SU-DHL-6 (cell line): ENCODE measurements at regions not wholly inside any gene's neighbourhood (a gene's known extent, or its start where the extent isn't known, plus 50 kb on each side); places are given as distances from the start of the nearest gene placed in this dataset.

Experiments
- H2AFZ ChIP-seq: fragments of 200-600 bp; sonication (generic); 2 replicates; pipeline ENCODE4 v1.6.1; 2014; ENCODE audit warnings: low read depth, mild to moderate bottlenecking, moderate library complexity, mixed read lengths, antibody characterized with exemption, low read length; ENCODE audit not compliant: severe bottlenecking
- H3F3A ChIP-seq: fragments of 200-600 bp; shearing (Covaris generic); 2 replicates; pipeline ENCODE4 v1.6.0; 2016; ENCODE audit warnings: antibody characterized with exemption, mild to moderate bottlenecking; ENCODE audit not compliant: insufficient read depth
- H3K27ac ChIP-seq: fragments of 200-600 bp; sonication (generic); 2 replicates; pipeline ENCODE4 v1.5.1; 2016; ENCODE audit warnings: low read depth, mild to moderate bottlenecking, low read length, moderate library complexity, mixed read lengths
- H3K27me3 ChIP-seq: fragments of 200-600 bp; sonication (generic), shearing (Covaris generic); 2 replicates; pipeline ENCODE4 v1.6.0; 2014; ENCODE audit warnings: mild to moderate bottlenecking, low read length
- H3K36me3 ChIP-seq: fragments of 200-600 bp; sonication (generic); 2 replicates; pipeline ENCODE4 v1.6.1; 2014; ENCODE audit warnings: mild to moderate bottlenecking, low read length, mixed read lengths
- H3K4me2 ChIP-seq: fragments of 300-600, 200-600 bp; shearing (Covaris generic), sonication (generic); 2 replicates; pipeline ENCODE4 v1.6.0; 2014; ENCODE audit warnings: low read length, low read depth, mild to moderate bottlenecking; ENCODE audit not compliant: poor library complexity, severe bottlenecking
- H3K4me3 ChIP-seq: fragments of 200-600 bp; sonication (generic); 2 replicates; pipeline ENCODE4 v1.5.1; 2014; ENCODE audit warnings: antibody characterized with exemption, low read length, mild to moderate bottlenecking, mixed read lengths; ENCODE audit not compliant: insufficient read depth, poor library complexity, severe bottlenecking
- H3K79me2 ChIP-seq: fragments of 200-600 bp; sonication (generic); 2 replicates; pipeline ENCODE4 v1.6.1; 2014; ENCODE audit warnings: mild to moderate bottlenecking, low read length, moderate library complexity; ENCODE audit not compliant: insufficient read depth
- H3K9ac ChIP-seq: fragments of 200-600 bp; sonication (generic); 2 replicates; pipeline ENCODE4 v1.7.0; 2014; ENCODE audit warnings: mild to moderate bottlenecking, low read length
- H3K9me2 ChIP-seq: fragments of 200-600 bp; sonication (generic); replicated peaks from 2 replicates; pipeline ENCODE4 v1.6.1; 2014; ENCODE audit warnings: low read length; ENCODE audit not compliant: insufficient read depth
- H3K9me3 ChIP-seq: fragments of 200-600 bp; sonication (generic); 2 replicates; pipeline ENCODE4 v1.6.1; 2014; ENCODE audit warnings: low read length, mixed read lengths; ENCODE audit not compliant: insufficient read depth
- H4K20me1 ChIP-seq: fragments of 200-600 bp; sonication (generic); 2 replicates; pipeline ENCODE4 v1.6.1; 2014; ENCODE audit warnings: low read depth, mild to moderate bottlenecking, antibody characterized with exemption, low read length, moderate library complexity, mixed read lengths
- EZH2phosphoT487 ChIP-seq: fragments of 200-600 bp; sonication (generic), shearing (Covaris generic); conservative IDR thresholded peaks from 2 replicates; pipeline ENCODE4 v1.6.1; 2018; ENCODE audit warnings: mild to moderate bottlenecking, antibody characterized with exemption, low read length, moderate library complexity, mixed read lengths
- TF ChIP-seq, protein P1 (sequence below): fragments of 200-600 bp; sonication (generic); IDR thresholded peaks from one replicate; pipeline ENCODE4 v1.5.1; 2017; ENCODE audit warnings: antibody characterized with exemption, mild to moderate bottlenecking, low read length, moderate library complexity; ENCODE audit not compliant: insufficient read depth, poor library complexity, severe bottlenecking

GRCh38 chr14:97731800-97732199 lies 934.6 kb downstream of the VRK1 start:
- no peak overlapping the region for H3K4me3 ChIP-seq

GRCh38 chr14:97747316-97747715 lies 950.1 kb downstream of the VRK1 start:
- no peaks in the 10 kb centered on the region for H3K27me3 ChIP-seq
- H3K4me3 ChIP-seq = no peak overlapping the region
- no peaks in the 10 kb centered on the region for H4K20me1 ChIP-seq
- no peak overlapping the region for H3K27ac ChIP-seq
- no peak overlapping the region for H2AFZ ChIP-seq
- no peak overlapping the region for H3K4me2 ChIP-seq
- no peaks in the 10 kb centered on the region for H3K9me3 ChIP-seq
- TF ChIP-seq, protein P1, sequence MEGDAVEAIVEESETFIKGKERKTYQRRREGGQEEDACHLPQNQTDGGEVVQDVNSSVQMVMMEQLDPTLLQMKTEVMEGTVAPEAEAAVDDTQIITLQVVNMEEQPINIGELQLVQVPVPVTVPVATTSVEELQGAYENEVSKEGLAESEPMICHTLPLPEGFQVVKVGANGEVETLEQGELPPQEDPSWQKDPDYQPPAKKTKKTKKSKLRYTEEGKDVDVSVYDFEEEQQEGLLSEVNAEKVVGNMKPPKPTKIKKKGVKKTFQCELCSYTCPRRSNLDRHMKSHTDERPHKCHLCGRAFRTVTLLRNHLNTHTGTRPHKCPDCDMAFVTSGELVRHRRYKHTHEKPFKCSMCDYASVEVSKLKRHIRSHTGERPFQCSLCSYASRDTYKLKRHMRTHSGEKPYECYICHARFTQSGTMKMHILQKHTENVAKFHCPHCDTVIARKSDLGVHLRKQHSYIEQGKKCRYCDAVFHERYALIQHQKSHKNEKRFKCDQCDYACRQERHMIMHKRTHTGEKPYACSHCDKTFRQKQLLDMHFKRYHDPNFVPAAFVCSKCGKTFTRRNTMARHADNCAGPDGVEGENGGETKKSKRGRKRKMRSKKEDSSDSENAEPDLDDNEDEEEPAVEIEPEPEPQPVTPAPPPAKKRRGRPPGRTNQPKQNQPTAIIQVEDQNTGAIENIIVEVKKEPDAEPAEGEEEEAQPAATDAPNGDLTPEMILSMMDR = no peak
- TF ChIP-seq EZH2phosphoT487 = no peak
- H3K36me3 ChIP-seq = no peaks in the 10 kb centered on the region
- H3K79me2 ChIP-seq = no peaks in the 10 kb centered on the region
- no peak overlapping the region for H3K9ac ChIP-seq
- no peaks in the 10 kb centered on the region for H3F3A ChIP-seq
- H3K9me2 ChIP-seq = no peaks in the 10 kb centered on the region

More at GRCh38 chr14:97731800-97732199, 934.6 kb downstream of the VRK1 start:
- H3K27me3 ChIP-seq = no peaks in the 10 kb centered on the region
- TF ChIP-seq EZH2phosphoT487 = no peak
- TF ChIP-seq, protein P1 = no peak
- no peaks in the 10 kb centered on the region for H3K9me2 ChIP-seq
- no peak overlapping the region for H3K9ac ChIP-seq
- H3F3A ChIP-seq = no peaks in the 10 kb centered on the region
- H3K4me2 ChIP-seq = no peak overlapping the region
- H3K79me2 ChIP-seq = no peaks in the 10 kb centered on the region
- no peaks in the 10 kb centered on the region for H3K9me3 ChIP-seq
- H2AFZ ChIP-seq = no peak overlapping the region
- H4K20me1 ChIP-seq = no peaks in the 10 kb centered on the region
- H3K36me3 ChIP-seq = no peaks in the 10 kb centered on the region; the same call in 1 of the 2 replicates
- H3K27ac ChIP-seq = no peak overlapping the region

DNA sequence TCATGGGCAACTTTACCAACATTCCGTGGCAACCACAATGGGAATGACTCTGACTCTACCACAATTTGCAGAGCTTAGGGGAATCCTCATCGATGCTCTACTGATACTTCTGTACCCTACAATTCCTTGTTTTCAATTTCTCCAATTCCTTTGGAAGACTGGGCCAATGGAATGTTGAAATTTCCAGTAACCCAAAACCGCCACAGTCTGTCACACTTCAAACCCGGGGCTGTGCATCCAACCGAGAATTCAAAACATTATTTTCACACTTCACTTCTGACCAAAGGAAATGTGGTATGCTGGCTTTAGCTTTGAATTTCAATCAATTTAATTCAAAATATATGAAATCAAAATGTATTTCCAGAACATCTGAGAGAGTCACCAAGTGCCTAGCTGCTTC lies 951.4 kb downstream of the VRK1 start:
- no peak overlapping the region for H3K9ac ChIP-seq

More for the DNA sequence above, 951.4 kb downstream of the VRK1 start:
- H3K4me2 ChIP-seq = no peak overlapping the region
- H3K27ac ChIP-seq = no peak overlapping the region
- H3K4me3 ChIP-seq = no peak overlapping the region
- H3K9me2 ChIP-seq = no peaks in the 10 kb centered on the region
- H3K9me3 ChIP-seq = no peaks in the 10 kb centered on the region
- no peak overlapping the region for H2AFZ ChIP-seq
- H3K27me3 ChIP-seq = no peaks in the 10 kb centered on the region
- TF ChIP-seq, protein P1 = no peak
- TF ChIP-seq EZH2phosphoT487 = no peak
- H4K20me1 ChIP-seq = no peaks in the 10 kb centered on the region
- H3K79me2 ChIP-seq = no peaks in the 10 kb centered on the region
- no peaks in the 10 kb centered on the region for H3K36me3 ChIP-seq
- no peaks in the 10 kb centered on the region for H3F3A ChIP-seq
